H9 (cell line): ENCODE measurements at regions not wholly inside any gene's neighbourhood (a gene's known extent, or its start where the extent isn't known, plus 50 kb on each side); places are given as distances from the start of the nearest gene placed in this dataset.

ENCODE experiments used
- DNase-seq: peaks from one replicate; pipeline ENCODE4 v3.0.0-alpha.2; 2017
- H2AFZ ChIP-seq: one replicate; pipeline ENCODE4 v1.6.1; 2013; ENCODE audit warnings: mild to moderate bottlenecking, low read length, control low read depth, moderate library complexity
- H2AK5ac ChIP-seq: 2 replicates; pipeline ENCODE4 v1.6.1; 2013; ENCODE audit warnings: low read length, control low read depth, mixed read lengths; ENCODE audit not compliant: insufficient read length
- H2BK120ac ChIP-seq: one replicate; pipeline ENCODE4 v1.6.1; 2013; ENCODE audit warnings: low read depth, mild to moderate bottlenecking, low read length, control low read depth, inconsistent platforms; ENCODE audit not compliant: poor library complexity, severe bottlenecking
- H2BK12ac ChIP-seq: 2 replicates; pipeline ENCODE4 v1.6.1; 2013; ENCODE audit warnings: low read length, control low read depth, mixed read lengths, low read depth; ENCODE audit not compliant: insufficient read length
- H2BK15ac ChIP-seq: 2 replicates; pipeline ENCODE4 v1.6.1; 2013; ENCODE audit warnings: low read depth, low read length, control low read depth
- H2BK20ac ChIP-seq: one replicate; pipeline ENCODE4 v1.6.1; 2013; ENCODE audit warnings: low read depth, mild to moderate bottlenecking, low read length, control low read depth, inconsistent platforms; ENCODE audit not compliant: poor library complexity, severe bottlenecking
- H2BK5ac ChIP-seq: 2 replicates; pipeline ENCODE4 v1.6.1; 2013; ENCODE audit warnings: low read length, control low read depth, mixed read lengths; ENCODE audit not compliant: insufficient read length
- H3K14ac ChIP-seq: 2 replicates; pipeline ENCODE4 v1.6.1; 2013; ENCODE audit warnings: low read length, control low read depth; ENCODE audit not compliant: insufficient read depth
- H3K18ac ChIP-seq: 2 replicates; pipeline ENCODE4 v1.6.1; 2013; ENCODE audit warnings: low read depth, mild to moderate bottlenecking, mixed read lengths, low read length, control low read depth; ENCODE audit not compliant: insufficient read length
- H3K23ac ChIP-seq: 2 replicates; pipeline ENCODE4 v1.6.1; 2013; ENCODE audit warnings: low read length, control low read depth, mixed read lengths, low read depth; ENCODE audit not compliant: insufficient read length
- H3K23me2 ChIP-seq: 2 replicates; pipeline ENCODE4 v1.6.1; 2013; ENCODE audit warnings: low read depth, mild to moderate bottlenecking, mixed read lengths, low read length, control low read depth; ENCODE audit not compliant: insufficient read length, poor library complexity, severe bottlenecking
- H3K27ac ChIP-seq: 2 replicates; pipeline ENCODE4 v1.5.1; 2013; ENCODE audit warnings: low read length, control low read depth, mixed read lengths, low read depth; ENCODE audit not compliant: insufficient read length
- H3K27me3 ChIP-seq: 2 replicates; pipeline ENCODE4 v1.6.1; 2013; ENCODE audit warnings: low read length, control low read depth, inconsistent platforms; ENCODE audit not compliant: insufficient read depth
- H3K4ac ChIP-seq: 2 replicates; pipeline ENCODE4 v1.6.1; 2013; ENCODE audit warnings: low read depth, mild to moderate bottlenecking, control low read depth, inconsistent platforms, low read length, moderate library complexity
- H3K4me1 ChIP-seq: 2 replicates; pipeline ENCODE4 v1.6.1; 2013; ENCODE audit warnings: low read length, control low read depth, inconsistent platforms; ENCODE audit not compliant: insufficient read depth
- H3K4me2 ChIP-seq: 2 replicates; pipeline ENCODE4 v1.6.1; 2013; ENCODE audit warnings: low read length, control low read depth, mixed read lengths; ENCODE audit not compliant: insufficient read length, insufficient read depth
- H3K56ac ChIP-seq: 2 replicates; pipeline ENCODE4 v1.6.1; 2013; ENCODE audit warnings: low read depth, mild to moderate bottlenecking, mixed read lengths, low read length, control low read depth; ENCODE audit not compliant: insufficient read length
- H3K79me1 ChIP-seq: 2 replicates; pipeline ENCODE4 v1.6.1; 2013; ENCODE audit warnings: low read depth, mild to moderate bottlenecking, moderate library complexity, low read length, control low read depth, inconsistent platforms; ENCODE audit not compliant: insufficient read depth, poor library complexity, severe bottlenecking
- H3K79me2 ChIP-seq: 2 replicates; pipeline ENCODE4 v1.6.1; 2013; ENCODE audit warnings: low read length, control low read depth, inconsistent platforms; ENCODE audit not compliant: insufficient read depth
- H3K9ac ChIP-seq: 2 replicates; pipeline ENCODE4 v1.6.1; 2013; ENCODE audit warnings: low read length, control low read depth, mixed read lengths; ENCODE audit not compliant: insufficient read length; ENCODE audit errors: extremely low read depth
- H3K9me3 ChIP-seq: one replicate; pipeline ENCODE4 v1.6.1; 2013; ENCODE audit warnings: low read depth, low read length, inconsistent platforms; ENCODE audit not compliant: control insufficient read depth
- H3T11ph ChIP-seq: one replicate; pipeline ENCODE4 v1.6.1; 2013; ENCODE audit warnings: mild to moderate bottlenecking, low read length, control low read depth, inconsistent platforms
- H4K20me1 ChIP-seq: one replicate; pipeline ENCODE4 v1.6.1; 2013; ENCODE audit not compliant: control insufficient read depth, insufficient read length, insufficient read depth
- H4K5ac ChIP-seq: 2 replicates; pipeline ENCODE4 v1.6.1; 2013; ENCODE audit warnings: low read depth, mild to moderate bottlenecking, mixed read lengths, low read length, control low read depth; ENCODE audit not compliant: insufficient read length
- H4K8ac ChIP-seq: replicated peaks from 2 replicates; pipeline ENCODE4 v1.6.1; 2013; ENCODE audit warnings: low read length, control low read depth, mixed read lengths, low read depth; ENCODE audit not compliant: insufficient read length
- H4K91ac ChIP-seq: 2 replicates; pipeline ENCODE4 v1.6.1; 2013; ENCODE audit warnings: low read depth, mild to moderate bottlenecking, moderate library complexity, mixed read lengths, low read length, control low read depth; ENCODE audit not compliant: insufficient read length
- H3K27ac Mint-ChIP-seq, 3 experiments: 2 replicates in 2 of 3; 3 replicates in 1 of 3; pipeline ENCODE4 v1.8.0; 2020 to 2021; ENCODE audit warnings: mixed read lengths in 3 of 3, mild to moderate bottlenecking in 1 of 3, moderate library complexity in 1 of 3
- H3K27me3 Mint-ChIP-seq: 2 replicates; pipeline ENCODE4 v1.8.0; 2021; ENCODE audit warnings: low read depth, mild to moderate bottlenecking, moderate library complexity, mixed read lengths
- H3K36me3 Mint-ChIP-seq, 3 experiments: 2 replicates in 2 of 3; 3 replicates in 1 of 3; pipeline ENCODE4 v1.8.0; 2020 to 2021; ENCODE audit warnings: low read depth in 3 of 3, mixed read lengths in 3 of 3; ENCODE audit not compliant: insufficient read depth in 1 of 3
- H3K4me1 Mint-ChIP-seq, 2 experiments: 2 replicates each; pipeline ENCODE4 v1.8.0; 2020; ENCODE audit warnings: mixed read lengths in 2 of 2
- H3K4me3 Mint-ChIP-seq, 2 experiments: 2 replicates in 1 of 2; 3 replicates in 1 of 2; pipeline ENCODE4 v1.8.0; 2020 to 2021; ENCODE audit warnings: mild to moderate bottlenecking in 2 of 2, mixed read lengths in 2 of 2, moderate library complexity in 1 of 2
- H3K9me3 Mint-ChIP-seq, 2 experiments: 2 replicates in 1 of 2; 3 replicates in 1 of 2; pipeline ENCODE4 v1.8.0; 2020; ENCODE audit warnings: mild to moderate bottlenecking in 2 of 2, mixed read lengths in 2 of 2, moderate library complexity in 1 of 2
- WGBS: extraction: QIAGEN DNeasy Blood & Tissue Kit; methylation state at CpG from one replicate; pipeline ENCODE4 v1.1.7; 2013; ENCODE audit warnings: missing lambda C conversion rate, low lambda C conversion rate, mixed read lengths; ENCODE audit not compliant: insufficient read length; ENCODE audit errors: extremely low coverage; 5-methylcytosine and 5-hydroxymethylcytosine counted together
- TF ChIP-seq, protein P1 (sequence below): fragments of 200-600 bp; sonication (generic); conservative IDR thresholded peaks from 3 replicates; pipeline ENCODE4 v1.8.0; 2021; ENCODE audit warnings: antibody characterized with exemption, mild to moderate bottlenecking

DNA sequence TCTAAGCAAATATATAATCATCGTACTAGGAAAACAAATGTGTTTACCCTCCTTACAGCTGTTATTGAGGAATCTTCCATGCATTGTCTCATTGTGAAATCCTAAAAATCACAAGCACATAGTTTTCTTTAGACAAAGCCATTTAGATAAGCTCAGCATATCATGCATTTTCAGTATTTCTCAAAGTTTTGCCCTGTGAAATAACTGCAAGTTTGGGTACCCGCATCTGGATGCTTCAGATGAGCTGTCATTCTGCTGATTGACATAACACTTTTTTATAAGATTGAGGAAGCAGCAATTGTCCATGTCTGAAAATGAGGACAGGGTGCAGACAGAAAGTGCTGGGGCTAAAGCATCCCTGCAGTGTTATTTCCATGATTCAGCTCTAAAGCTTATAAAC is 96.2 kb downstream of the IYD start:
- Histone ChIP-seq H3K4me2 (no peak overlapping the region), H3T11ph (no peak overlapping the region), H2BK12ac (no peak overlapping the region), H3K56ac (no peak overlapping the region), H4K91ac (no peak overlapping the region), H3K4ac (no peak overlapping the region), H3K79me1 (no peaks in the 10 kb centered on the region), H2BK20ac (no peak overlapping the region), H3K9ac (no peak overlapping the region), H3K9me3 (no peaks in the 10 kb centered on the region), H2AFZ (no peak overlapping the region), H3K27me3 (no peaks in the 10 kb centered on the region), H3K23me2 (no peaks in the 10 kb centered on the region), H3K18ac (no peak overlapping the region), H3K79me2 (no peaks in the 10 kb centered on the region), H2AK5ac (no peak overlapping the region), H3K14ac (no peak overlapping the region), H4K8ac (no peak overlapping the region), H4K5ac (no peak overlapping the region), H2BK120ac (no peak overlapping the region), H3K23ac (no peak overlapping the region), H3K27ac (no peak overlapping the region), H3K4me1 (no peaks in the 10 kb centered on the region), H2BK15ac (no peak overlapping the region), H2BK5ac (no peak overlapping the region), H4K20me1 (no peaks in the 10 kb centered on the region)
- Mint-ChIP-seq H3K36me3 (no peaks in the 10 kb centered on the region; a peak in 1 of 7 replicates), H3K4me1 (no peaks in the 10 kb centered on the region), H3K27ac (no peak overlapping the region), H3K9me3 (no peaks in the 10 kb centered on the region; a peak in 1 of 5 replicates), H3K4me3 (no peak overlapping the region), H3K27me3 (peaks cover 8% of the 10 kb centered on the region)
- WGBS = no CpG with 5 or more reads among the region's 2 CpGs
- no peak for DNase-seq
- TF ChIP-seq, protein P1, sequence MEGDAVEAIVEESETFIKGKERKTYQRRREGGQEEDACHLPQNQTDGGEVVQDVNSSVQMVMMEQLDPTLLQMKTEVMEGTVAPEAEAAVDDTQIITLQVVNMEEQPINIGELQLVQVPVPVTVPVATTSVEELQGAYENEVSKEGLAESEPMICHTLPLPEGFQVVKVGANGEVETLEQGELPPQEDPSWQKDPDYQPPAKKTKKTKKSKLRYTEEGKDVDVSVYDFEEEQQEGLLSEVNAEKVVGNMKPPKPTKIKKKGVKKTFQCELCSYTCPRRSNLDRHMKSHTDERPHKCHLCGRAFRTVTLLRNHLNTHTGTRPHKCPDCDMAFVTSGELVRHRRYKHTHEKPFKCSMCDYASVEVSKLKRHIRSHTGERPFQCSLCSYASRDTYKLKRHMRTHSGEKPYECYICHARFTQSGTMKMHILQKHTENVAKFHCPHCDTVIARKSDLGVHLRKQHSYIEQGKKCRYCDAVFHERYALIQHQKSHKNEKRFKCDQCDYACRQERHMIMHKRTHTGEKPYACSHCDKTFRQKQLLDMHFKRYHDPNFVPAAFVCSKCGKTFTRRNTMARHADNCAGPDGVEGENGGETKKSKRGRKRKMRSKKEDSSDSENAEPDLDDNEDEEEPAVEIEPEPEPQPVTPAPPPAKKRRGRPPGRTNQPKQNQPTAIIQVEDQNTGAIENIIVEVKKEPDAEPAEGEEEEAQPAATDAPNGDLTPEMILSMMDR = no peak
